HepG2 (cell line): ENCODE measurements at regions not wholly inside any gene's neighbourhood (a gene's known extent, or its start where the extent isn't known, plus 50 kb on each side); places are given as distances from the start of the nearest gene placed in this dataset.

Experiments used
- ARNTL ChIP-seq: sonication (generic); formaldehyde crosslinking; IDR thresholded peaks from 2 replicates; pipeline ENCODE4 v1.4.0; 2020; ENCODE audit warnings: mild to moderate bottlenecking, missing genetic modification reagents
- GATAD2A ChIP-seq: IDR thresholded peaks from 2 replicates; pipeline ENCODE4 v1.6.1; 2016
- MAF1 ChIP-seq: sonication (generic); formaldehyde crosslinking; IDR thresholded peaks from 2 replicates; pipeline ENCODE4 v1.5.0; 2020; ENCODE audit warnings: missing genetic modification reagents, borderline replicate concordance
- MXI1 ChIP-seq: IDR thresholded peaks from 3 replicates; pipeline ENCODE4 v1.6.1; 2012; ENCODE audit warnings: low read depth, low read length, inconsistent platforms, borderline replicate concordance
- ZNF274 ChIP-seq: sonication (generic); formaldehyde crosslinking; IDR thresholded peaks from 2 replicates; pipeline ENCODE4 v1.5.1; 2020; ENCODE audit warnings: mild to moderate bottlenecking, missing genetic modification reagents

GRCh38 chr1:119225265-119225664, 84.8 kb upstream of the WARS2 start:
- TF ChIP-seq ARNTL (CRISPR knock-in tag) (no peak), ZNF274 (no peak), GATAD2A (CRISPR knock-in tag) (no peak), MXI1 (no peak), MAF1 (CRISPR knock-in tag) (no peak)
